ES-I3 (cell line): ENCODE measurements at regions not wholly inside any gene's neighbourhood (a gene's known extent, or its start where the extent isn't known, plus 50 kb on each side); places are given as distances from the start of the nearest gene placed in this dataset.

Experiments used
- H3K36me3 ChIP-seq: 2 replicates; pipeline ENCODE4 v1.6.1; 2013; ENCODE audit warnings: mild to moderate bottlenecking, low read length, control low read depth, moderate library complexity; ENCODE audit not compliant: insufficient read depth
- H3K4me1 ChIP-seq: 2 replicates; pipeline ENCODE4 v1.6.1; 2013; ENCODE audit warnings: mild to moderate bottlenecking, control low read depth, low read length; ENCODE audit not compliant: insufficient read depth
- H3K9ac ChIP-seq: 2 replicates; pipeline ENCODE4 v1.6.1; 2013; ENCODE audit warnings: low read depth, mild to moderate bottlenecking, low read length, moderate library complexity
- H3K9me3 ChIP-seq: 2 replicates; pipeline ENCODE4 v1.6.1; 2013; ENCODE audit warnings: mild to moderate bottlenecking, low read length, moderate library complexity; ENCODE audit not compliant: control insufficient read depth, insufficient read depth

DNA sequence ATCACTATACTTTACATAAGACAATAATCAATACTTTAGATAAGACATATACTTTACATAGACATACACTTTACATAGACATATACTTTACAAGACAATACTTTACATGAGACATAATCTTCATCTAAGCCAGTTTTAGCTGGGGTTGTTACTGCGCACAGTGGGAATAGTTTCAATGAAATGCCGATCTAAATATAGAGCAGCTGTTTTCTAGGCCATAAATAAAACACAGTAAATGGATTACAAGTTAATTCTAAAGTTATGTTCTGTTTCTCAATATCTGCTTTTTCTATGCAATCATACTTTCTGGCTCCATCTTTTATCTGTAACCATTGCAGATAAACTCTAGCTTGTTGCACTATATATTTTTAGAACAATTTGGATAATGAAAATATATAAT, 1470.6 kb upstream of the PABPC4L start:
- no peaks in the 10 kb centered on the region for H3K36me3 ChIP-seq
- H3K9me3 ChIP-seq, result no peaks in the 10 kb centered on the region
- no peaks in the 10 kb centered on the region for H3K4me1 ChIP-seq
- no peak overlapping the region for H3K9ac ChIP-seq

GRCh38 chr4:135670548-135670947, 1469.0 kb upstream of the PABPC4L start:
- Histone ChIP-seq H3K4me1 (no peaks in the 10 kb centered on the region), H3K36me3 (no peaks in the 10 kb centered on the region)

More at GRCh38 chr4:135670548-135670947, 1469.0 kb upstream of the PABPC4L start:
- no peak overlapping the region for H3K9ac ChIP-seq
- H3K9me3 ChIP-seq, result no peaks in the 10 kb centered on the region
